ENCODE measurements at regions not wholly inside any gene's neighbourhood (a gene's known extent, or its start where the extent isn't known, plus 50 kb on each side); places are given as distances from the start of the nearest gene placed in this dataset.

DNA sequence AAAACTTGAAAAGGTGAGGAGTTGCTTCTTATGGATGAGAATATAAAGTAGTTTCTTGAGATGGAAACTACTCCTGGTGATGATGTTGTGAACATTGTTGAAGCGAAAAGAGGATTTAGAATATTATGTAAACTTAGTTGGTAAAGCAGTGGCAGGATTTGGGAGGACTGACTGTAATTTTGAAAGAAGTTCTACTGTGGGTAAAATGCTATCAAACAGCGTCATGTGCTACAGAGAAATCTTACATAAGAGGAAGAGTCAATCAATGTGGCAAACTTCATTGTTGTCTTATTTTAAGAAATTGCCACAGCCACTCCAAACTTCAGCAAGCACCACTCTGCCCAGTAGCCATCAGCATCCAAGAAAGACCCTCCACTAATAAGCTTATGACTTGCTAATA is 112.9 kb upstream of the ZEB2 start:
- H3K4me3 ChIP-seq, result no peak overlapping the region
- intact Hi-C loops (cut with DNase I; ENCODE audit: low total_unique reads), result no loop called here
- peaks cover 0 to 3% of the 10 kb centered on the region in 2 donors for H3K9me3 ChIP-seq
- TF ChIP-seq POLR2AphosphoS5 (IDR thresholded peaks at IDR 0.05), result no peak
- TF ChIP-seq POLR2A (IDR thresholded peaks at IDR 0.05), result no peak
- TF ChIP-seq, protein P1, sequence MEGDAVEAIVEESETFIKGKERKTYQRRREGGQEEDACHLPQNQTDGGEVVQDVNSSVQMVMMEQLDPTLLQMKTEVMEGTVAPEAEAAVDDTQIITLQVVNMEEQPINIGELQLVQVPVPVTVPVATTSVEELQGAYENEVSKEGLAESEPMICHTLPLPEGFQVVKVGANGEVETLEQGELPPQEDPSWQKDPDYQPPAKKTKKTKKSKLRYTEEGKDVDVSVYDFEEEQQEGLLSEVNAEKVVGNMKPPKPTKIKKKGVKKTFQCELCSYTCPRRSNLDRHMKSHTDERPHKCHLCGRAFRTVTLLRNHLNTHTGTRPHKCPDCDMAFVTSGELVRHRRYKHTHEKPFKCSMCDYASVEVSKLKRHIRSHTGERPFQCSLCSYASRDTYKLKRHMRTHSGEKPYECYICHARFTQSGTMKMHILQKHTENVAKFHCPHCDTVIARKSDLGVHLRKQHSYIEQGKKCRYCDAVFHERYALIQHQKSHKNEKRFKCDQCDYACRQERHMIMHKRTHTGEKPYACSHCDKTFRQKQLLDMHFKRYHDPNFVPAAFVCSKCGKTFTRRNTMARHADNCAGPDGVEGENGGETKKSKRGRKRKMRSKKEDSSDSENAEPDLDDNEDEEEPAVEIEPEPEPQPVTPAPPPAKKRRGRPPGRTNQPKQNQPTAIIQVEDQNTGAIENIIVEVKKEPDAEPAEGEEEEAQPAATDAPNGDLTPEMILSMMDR (IDR thresholded peaks at IDR 0.05), result no peak
- DNase-seq (ENCODE audit: low spot score in 2 of 2), result no peak
- H3K27me3 ChIP-seq, result no peaks in the 10 kb centered on the region
- H3K27ac ChIP-seq, result no peak overlapping the region
- no peaks in the 10 kb centered on the region for H3K36me3 ChIP-seq
- no peaks in the 10 kb centered on the region for H3K4me1 ChIP-seq

DNA sequence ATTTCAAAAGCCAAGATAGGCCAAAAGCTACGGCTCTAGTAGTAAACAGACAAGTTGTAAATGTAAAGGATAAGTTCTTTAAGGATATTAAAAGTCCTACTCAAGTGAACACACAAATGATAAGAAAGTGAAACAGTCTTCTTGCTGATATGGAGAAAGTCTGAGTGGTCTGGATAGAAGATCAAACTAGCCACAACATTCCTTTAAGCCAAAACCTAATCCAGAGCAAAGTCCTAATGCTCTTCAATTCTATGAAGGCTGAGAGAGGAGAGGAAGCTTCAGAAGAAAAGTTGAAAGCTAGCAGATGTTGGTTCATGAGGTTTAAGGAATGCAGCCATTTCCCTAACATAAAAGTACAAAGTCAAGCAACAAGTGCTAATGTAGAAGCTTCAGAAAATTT is 111.7 kb upstream of the ZEB2 start:
- TF ChIP-seq POLR2AphosphoS5 (IDR thresholded peaks at IDR 0.05) (no peak), POLR2A (IDR thresholded peaks at IDR 0.05) (no peak)
- TF ChIP-seq, protein P1 (IDR thresholded peaks at IDR 0.05), result no peak
- H3K9me3 ChIP-seq, result peaks cover 0 to 3% of the 10 kb centered on the region in 2 donors
- H3K4me1 ChIP-seq, result no peaks in the 10 kb centered on the region
- H3K27ac ChIP-seq, result no peak overlapping the region
- DNase-seq (ENCODE audit: low spot score in 2 of 2), result no peak
- H3K4me3 ChIP-seq, result no peak overlapping the region
- intact Hi-C loops (cut with DNase I; ENCODE audit: low total_unique reads), result no loop called here
- H3K27me3 ChIP-seq, result no peaks in the 10 kb centered on the region
- no peaks in the 10 kb centered on the region for H3K36me3 ChIP-seq

DNA sequence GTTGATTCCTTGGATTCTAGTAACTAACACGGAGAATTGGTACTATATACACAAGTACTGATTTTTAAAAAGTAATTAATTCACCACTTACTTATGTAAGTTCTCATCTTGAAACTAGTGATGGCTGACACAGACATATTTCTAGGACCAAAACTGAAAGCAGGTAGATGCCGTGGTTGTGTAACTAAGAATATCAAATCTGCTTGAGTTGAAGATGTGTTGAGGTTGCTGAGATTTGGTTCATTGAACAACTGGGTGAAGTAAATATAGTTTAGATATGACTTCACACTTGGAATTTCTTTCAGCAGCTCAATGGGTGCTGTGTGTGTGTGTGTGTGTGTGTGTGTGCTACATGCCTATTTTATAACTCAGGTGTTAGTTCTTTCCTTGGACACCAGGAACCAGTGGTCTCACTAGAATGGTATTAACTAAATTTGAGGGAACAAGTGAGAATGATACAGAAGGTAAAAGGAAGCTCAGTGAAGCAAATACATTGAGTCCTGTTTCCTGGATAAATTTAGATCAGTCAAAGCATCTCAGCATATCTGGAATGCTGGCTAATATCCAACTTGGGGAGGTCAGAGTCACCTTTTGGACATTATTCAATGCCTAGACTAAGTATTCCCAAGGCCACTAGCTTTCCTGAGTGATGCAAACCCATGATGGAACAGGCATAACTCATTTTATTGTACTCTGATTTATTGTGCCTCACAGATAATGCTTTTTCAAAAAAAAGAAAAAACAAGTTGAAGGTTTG is 110.7 kb upstream of the ZEB2 start:
- Histone ChIP-seq H3K27ac (no peak overlapping the region), H3K36me3 (no peaks in the 10 kb centered on the region), H3K4me1 (no peaks in the 10 kb centered on the region), H3K27me3 (no peaks in the 10 kb centered on the region), H3K9me3 (no peaks in the 10 kb centered on the region), H3K4me3 (no peak overlapping the region)
- intact Hi-C loops (cut with DNase I; ENCODE audit: low total_unique reads), result no loop called here
- no peak for DNase-seq (ENCODE audit: low spot score in 2 of 2)
- TF ChIP-seq POLR2AphosphoS5 (IDR thresholded peaks at IDR 0.05) (no peak), POLR2A (IDR thresholded peaks at IDR 0.05) (no peak)
- TF ChIP-seq, protein P1 (IDR thresholded peaks at IDR 0.05), result no peak

DNA sequence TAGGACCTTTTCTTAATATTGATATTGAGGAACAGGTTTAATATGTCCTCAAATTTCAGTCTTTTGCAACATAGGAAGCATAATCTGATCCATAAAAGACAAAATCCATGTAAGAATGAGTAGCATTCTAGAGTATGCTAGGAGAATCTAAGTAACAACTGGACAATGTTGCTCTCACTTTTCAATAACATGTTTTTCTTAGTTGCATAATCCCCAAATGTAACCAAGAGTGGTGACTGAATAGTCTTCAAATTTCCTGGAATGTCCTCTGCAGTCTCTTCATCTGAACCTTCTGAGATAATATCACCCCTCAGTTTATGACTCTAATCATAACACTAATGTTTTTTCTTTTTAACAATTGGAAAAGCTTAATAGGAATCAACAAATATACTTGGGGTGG is 110.0 kb upstream of the ZEB2 start:
- DNase-seq (ENCODE audit: low spot score in 2 of 2), result no peak
- Histone ChIP-seq H3K4me1 (no peaks in the 10 kb centered on the region), H3K27ac (no peak overlapping the region), H3K9me3 (no peaks in the 10 kb centered on the region), H3K4me3 (no peak overlapping the region), H3K36me3 (no peaks in the 10 kb centered on the region), H3K27me3 (no peaks in the 10 kb centered on the region)
- intact Hi-C loops (cut with DNase I; ENCODE audit: low total_unique reads), result no loop called here
- TF ChIP-seq, protein P1 (IDR thresholded peaks at IDR 0.05), result no peak
- TF ChIP-seq POLR2AphosphoS5 (IDR thresholded peaks at IDR 0.05), result no peak
- TF ChIP-seq POLR2A (IDR thresholded peaks at IDR 0.05), result no peak

DNA sequence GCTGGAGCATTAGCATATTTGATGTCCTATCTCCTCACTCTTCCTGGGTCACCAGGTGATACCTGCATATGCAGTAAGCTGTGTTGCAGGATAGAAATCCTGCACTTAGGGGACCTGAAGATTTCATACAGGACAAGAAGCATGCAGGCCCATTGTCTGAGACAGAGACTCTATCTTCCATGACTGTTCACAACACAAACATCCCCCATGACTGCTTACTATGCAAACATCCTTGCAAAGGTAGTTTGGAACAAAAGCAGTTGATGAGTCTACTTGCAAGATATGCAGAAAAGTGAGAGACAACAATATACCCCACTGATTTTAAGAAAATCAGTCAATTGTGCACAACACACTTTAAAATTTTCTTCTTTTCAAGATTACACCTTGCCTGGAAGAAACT is 108.6 kb upstream of the ZEB2 start:
- Histone ChIP-seq H3K27ac (no peak overlapping the region), H3K4me1 (no peaks in the 10 kb centered on the region), H3K36me3 (no peaks in the 10 kb centered on the region), H3K9me3 (no peaks in the 10 kb centered on the region), H3K4me3 (no peak overlapping the region), H3K27me3 (no peaks in the 10 kb centered on the region)
- intact Hi-C loops (cut with DNase I; ENCODE audit: low total_unique reads), result no loop called here
- DNase-seq (ENCODE audit: low spot score in 2 of 2), result no peak
- no peak for TF ChIP-seq POLR2AphosphoS5 (IDR thresholded peaks at IDR 0.05)
- TF ChIP-seq, protein P1 (IDR thresholded peaks at IDR 0.05), result no peak
- no peak for TF ChIP-seq POLR2A (IDR thresholded peaks at IDR 0.05)
